A204.1 (cell line): ENCODE measurements at regions not wholly inside any gene's neighbourhood (a gene's known extent, or its start where the extent isn't known, plus 50 kb on each side); places are given as distances from the start of the nearest gene placed in this dataset.

ENCODE experiments used
- FAIRE-seq: peaks from 2 replicates; lab custom pipeline; 2012; peaks lifted over from hg19 to GRCh38; lab: Jason Lieb, UNC

- no peak for FAIRE-seq
Observed at GRCh38 chr4:163878336-163879121, 384.0 kb downstream of the TMA16 start.

GRCh38 chr4:163892417-163892816 is 397.9 kb downstream of the TMA16 start:
- peak; percentile 65 for FAIRE-seq

GRCh38 chr4:163895378-163896005 is 401.0 kb downstream of the TMA16 start:
- no peak for FAIRE-seq

- FAIRE-seq, result no peak
Observed at GRCh38 chr4:163901319-163901718, 406.8 kb downstream of the TMA16 start.

- no peak for FAIRE-seq
Observed at GRCh38 chr4:163902417-163902816, 407.9 kb downstream of the TMA16 start.

- FAIRE-seq, result no peak
Observed at GRCh38 chr4:163911891-163912290, 417.4 kb downstream of the TMA16 start.

GRCh38 chr4:163913571-163913970 is 419.1 kb downstream of the TMA16 start:
- FAIRE-seq, result no peak

- FAIRE-seq, result no peak
Observed at GRCh38 chr4:163915896-163916295, 421.4 kb downstream of the TMA16 start.

- no peak for FAIRE-seq
Observed at GRCh38 chr4:163920426-163920825, 425.9 kb downstream of the TMA16 start.

GRCh38 chr4:163922302-163922701 is 427.8 kb downstream of the TMA16 start:
- FAIRE-seq, result no peak

GRCh38 chr4:163923092-163923491 is 428.6 kb downstream of the TMA16 start:
- FAIRE-seq, result no peak

GRCh38 chr4:163930086-163930485 is 435.6 kb downstream of the TMA16 start:
- no peak for FAIRE-seq

GRCh38 chr4:163932504-163932903 is 438.0 kb downstream of the TMA16 start:
- FAIRE-seq, result no peak

- no peak for FAIRE-seq
Observed at GRCh38 chr4:163939597-163939996, 445.1 kb downstream of the TMA16 start.

- no peak for FAIRE-seq
Observed at GRCh38 chr4:163941221-163941905, 446.9 kb downstream of the TMA16 start.

- FAIRE-seq, result no peak
Observed at GRCh38 chr4:163948920-163949455, 454.5 kb downstream of the TMA16 start.

GRCh38 chr4:163949976-163950601 is 455.6 kb downstream of the TMA16 start:
- FAIRE-seq, result no peak

GRCh38 chr4:163955288-163955687 is 460.8 kb downstream of the TMA16 start:
- no peak for FAIRE-seq

- no peak for FAIRE-seq
Observed at GRCh38 chr4:163958751-163959150, 464.3 kb downstream of the TMA16 start.

GRCh38 chr4:163959932-163960331 is 465.4 kb downstream of the TMA16 start:
- no peak for FAIRE-seq

- no peak for FAIRE-seq
Observed at GRCh38 chr4:163966612-163967011, 472.1 kb downstream of the TMA16 start.

GRCh38 chr4:163967263-163967662 is 472.8 kb downstream of the TMA16 start:
- FAIRE-seq, result no peak

GRCh38 chr4:163967710-163968109 is 473.2 kb downstream of the TMA16 start:
- no peak for FAIRE-seq
